ENCODE measurements at regions not wholly inside any gene's neighbourhood (a gene's known extent, or its start where the extent isn't known, plus 50 kb on each side); places are given as distances from the start of the nearest gene placed in this dataset.

GRCh38 chr20:7358670-7359069 is 581.6 kb downstream of the HAO1 start:
- TF ChIP-seq ZSCAN12 (CRISPR knock-in tag; IDR thresholded peaks at IDR 0.05) (no peak), POLR2A (IDR thresholded peaks at IDR 0.05; ENCODE audit: insufficient read depth in 1 of 2, low read depth in 2 of 2, low read length in 2 of 2) (no peak), ZNF407 (CRISPR knock-in tag; IDR thresholded peaks at IDR 0.05; ENCODE audit: not compliant biosample characterization) (no peak), TCF7L2 (IDR thresholded peaks at IDR 0.05; ENCODE audit: low read depth, low read length) (no peak), MAX (IDR thresholded peaks at IDR 0.05) (no peak), FOXP1 (IDR thresholded peaks at IDR 0.05) (no peak), FOXP1 (CRISPR knock-in tag; IDR thresholded peaks at IDR 0.05) (no peak)
